CD4-positive, alpha-beta T cell treated with Interleukin-4 for 4 hours (primary cell): ENCODE measurements at regions not wholly inside any gene's neighbourhood (a gene's known extent, or its start where the extent isn't known, plus 50 kb on each side); places are given as distances from the start of the nearest gene placed in this dataset.

Experiments used
- DNase-seq: peaks from one replicate; pipeline ENCODE4 v3.0.0-alpha.2; 2020

- DNase-seq, result no peak
These were observed 122.6 kb upstream of the CHRM3 start for GRCh38 chr1:239263801-239264200.

- no peak for DNase-seq
These were observed 123.8 kb upstream of the CHRM3 start for GRCh38 chr1:239262538-239262937.

DNA sequence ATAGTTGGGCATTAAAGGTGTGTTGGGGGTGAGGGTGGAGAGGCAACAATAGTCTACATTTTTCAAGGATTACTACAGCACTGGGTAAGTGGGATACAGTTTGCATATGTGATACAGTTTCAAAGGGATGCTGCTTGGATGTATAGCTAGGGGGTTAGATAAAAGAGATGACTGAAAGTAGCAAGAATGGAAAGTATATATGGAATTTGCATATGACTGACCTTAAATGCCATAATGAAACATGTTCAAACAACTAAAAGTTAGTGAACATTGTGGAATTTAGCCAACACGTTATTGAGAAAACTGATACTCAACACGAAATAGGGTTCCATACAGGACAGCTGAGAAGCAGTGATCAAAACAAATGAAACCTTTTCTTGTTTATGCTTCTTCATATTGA, 124.8 kb upstream of the CHRM3 start:
- no peak for DNase-seq

DNA sequence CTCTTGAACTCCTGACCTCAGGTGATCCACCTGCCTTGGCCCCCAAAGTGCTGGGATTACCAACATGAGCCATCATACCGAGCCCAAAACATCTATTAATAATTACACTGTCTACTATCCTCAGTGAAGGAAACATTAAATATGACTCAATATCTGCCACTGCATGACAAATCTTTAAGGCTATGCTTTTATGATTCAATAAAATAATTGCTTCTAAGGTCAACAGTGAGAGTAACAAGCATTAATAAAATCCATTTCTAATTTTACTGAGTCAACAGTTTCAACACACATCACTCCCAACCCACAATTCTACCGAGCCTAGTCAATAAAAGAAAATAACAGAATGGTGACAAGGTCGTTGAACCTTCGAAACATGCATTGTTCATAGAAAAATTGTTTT, 125.5 kb upstream of the CHRM3 start:
- DNase-seq, result no peak

- no peak for DNase-seq
These were observed 130.7 kb upstream of the CHRM3 start for GRCh38 chr1:239255628-239256160.

DNA sequence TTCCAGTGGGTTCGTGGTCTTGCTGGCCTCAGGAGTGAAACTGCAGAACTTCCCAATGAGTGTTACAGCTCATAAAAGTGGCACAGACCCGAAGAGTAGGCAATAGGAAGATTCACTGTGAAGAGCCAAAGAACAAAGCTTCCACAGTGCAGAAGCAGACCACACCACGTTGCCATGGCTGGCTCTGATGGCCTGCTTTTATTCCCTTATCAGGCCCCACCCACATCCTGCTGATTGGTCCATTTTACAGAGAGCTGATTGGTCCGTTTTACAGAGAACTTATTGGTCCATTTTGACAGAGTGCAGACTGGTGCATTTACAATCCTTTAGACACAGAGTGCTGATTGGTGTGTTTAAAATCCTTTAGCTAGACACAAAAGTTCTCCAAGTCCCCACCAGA, 131.4 kb upstream of the CHRM3 start:
- no peak for DNase-seq

DNA sequence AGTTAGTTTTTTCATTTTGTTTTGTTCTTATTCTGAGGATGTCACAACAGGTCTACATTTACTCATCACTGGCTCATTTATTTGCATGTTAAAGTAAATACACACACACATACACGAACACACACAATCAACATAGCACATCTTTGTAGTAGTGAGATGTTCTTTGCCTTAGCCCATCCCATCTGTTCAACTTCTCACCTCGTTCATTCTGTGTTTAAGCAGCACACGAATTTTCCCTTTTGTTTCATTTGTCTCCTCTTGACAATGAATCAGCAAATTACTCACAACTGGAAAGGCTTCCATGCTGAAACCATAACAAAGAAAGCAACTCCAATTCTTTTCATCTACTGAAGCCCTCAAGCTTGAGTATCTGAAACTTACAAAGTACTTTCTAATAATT, 133.3 kb upstream of the CHRM3 start:
- DNase-seq, result no peak

GRCh38 chr1:239250353-239251035, 135.9 kb upstream of the CHRM3 start:
- DNase-seq, result no peak

- DNase-seq, result no peak
These were observed 139.1 kb upstream of the CHRM3 start for GRCh38 chr1:239247285-239247684.

GRCh38 chr1:239244084-239244483, 142.3 kb upstream of the CHRM3 start:
- no peak for DNase-seq

DNA sequence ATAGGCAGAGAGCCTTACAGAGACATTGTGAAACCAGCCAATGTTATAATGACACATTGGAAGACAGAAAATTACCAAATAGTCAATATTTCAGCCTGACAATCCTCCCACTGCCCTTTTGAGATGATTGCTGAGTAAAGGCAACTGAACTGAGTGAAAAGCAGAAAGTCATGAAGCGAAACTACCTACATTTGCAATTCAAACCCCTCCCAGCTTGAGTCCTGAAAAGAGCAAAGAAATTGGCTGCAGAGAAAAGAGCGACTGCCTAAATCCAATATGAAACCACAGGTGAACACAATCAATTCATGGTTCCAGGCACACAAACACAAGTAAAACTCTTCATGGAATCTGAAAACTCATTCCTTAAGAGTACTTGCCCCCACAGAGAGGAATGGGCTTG, 143.4 kb upstream of the CHRM3 start:
- no peak for DNase-seq

GRCh38 chr1:239242404-239242803, 144.0 kb upstream of the CHRM3 start:
- DNase-seq, result no peak

GRCh38 chr1:239240736-239241135, 145.6 kb upstream of the CHRM3 start:
- DNase-seq, result no peak

DNA sequence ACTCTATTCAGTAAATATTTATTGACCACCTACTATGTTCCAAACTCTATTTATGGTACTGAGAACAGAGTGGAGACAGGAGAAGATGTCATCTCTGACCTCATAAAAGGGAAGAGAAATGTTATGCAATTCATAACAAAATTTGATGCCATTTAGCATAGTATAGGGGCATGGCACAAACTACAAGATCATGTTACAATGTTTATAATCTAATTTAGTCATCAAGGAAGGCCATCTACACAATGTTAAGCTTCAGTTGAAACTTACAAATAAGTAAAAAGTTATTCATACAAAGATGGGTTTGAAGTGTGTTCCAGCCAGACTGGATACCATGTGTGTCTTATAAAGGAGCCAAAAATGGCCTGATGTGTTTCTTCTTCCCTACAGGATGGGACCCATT, 146.8 kb upstream of the CHRM3 start:
- DNase-seq, result no peak

- no peak for DNase-seq
These were observed 148.5 kb upstream of the CHRM3 start for GRCh38 chr1:239237912-239238311.

DNA sequence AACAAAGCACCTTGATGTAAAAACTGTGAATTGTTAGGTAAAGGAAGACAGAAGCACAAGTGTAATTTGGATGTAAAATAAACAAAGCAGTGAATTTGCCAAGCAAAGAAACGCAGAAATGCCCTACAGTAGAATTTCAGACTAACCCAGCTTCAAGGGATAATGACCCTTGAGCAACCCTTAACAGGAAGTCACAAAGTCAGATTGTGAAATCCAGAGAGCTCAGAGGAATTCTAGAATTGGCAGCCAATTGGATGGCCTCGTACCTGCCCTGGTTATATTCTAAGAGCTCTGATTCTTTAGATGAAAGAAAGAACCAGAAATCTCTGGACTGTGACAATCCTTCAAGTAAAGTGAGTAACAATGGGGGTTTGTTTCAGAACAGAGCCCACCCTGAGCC, 152.7 kb upstream of the CHRM3 start:
- no peak for DNase-seq

GRCh38 chr1:239232921-239233320, 153.4 kb upstream of the CHRM3 start:
- no peak for DNase-seq

DNA sequence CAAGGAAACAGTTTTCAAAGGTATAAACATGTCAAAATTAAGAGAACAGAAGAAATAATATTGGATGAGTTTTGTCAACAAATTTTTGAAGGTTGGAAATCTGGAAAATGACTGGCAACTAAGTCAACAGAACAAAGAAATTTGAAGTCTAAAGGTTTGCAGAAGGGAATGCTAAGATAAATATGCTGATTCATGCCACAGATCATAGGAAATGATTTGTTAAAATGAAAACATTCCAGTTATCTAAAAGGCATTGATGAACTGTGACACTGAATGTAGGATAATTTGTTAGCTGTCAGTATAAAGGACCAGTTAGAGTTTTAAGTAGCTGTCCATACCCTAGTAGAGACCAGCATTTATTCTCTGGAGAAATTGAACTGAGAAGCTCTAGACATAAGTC, 157.9 kb upstream of the CHRM3 start:
- no peak for DNase-seq

DNA sequence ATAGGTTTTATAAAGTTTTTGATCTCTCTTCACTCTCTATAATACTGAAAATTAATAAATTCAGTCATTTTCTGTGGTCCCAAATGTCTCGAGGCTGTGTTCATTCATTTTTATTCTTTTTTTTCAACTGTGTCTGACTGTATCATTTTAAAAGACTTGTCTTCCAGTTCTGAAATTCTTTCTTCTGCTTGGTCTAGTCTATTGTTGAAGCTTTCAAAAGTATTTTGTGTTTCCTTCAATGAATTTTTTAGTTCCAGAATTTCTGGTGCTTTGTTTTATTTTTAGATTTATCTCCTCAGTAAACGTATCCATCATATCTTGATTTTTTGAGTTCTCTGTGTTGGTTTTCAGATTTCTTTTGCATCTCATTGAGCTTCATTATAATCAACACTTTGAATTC, 161.0 kb upstream of the CHRM3 start:
- no peak for DNase-seq

- DNase-seq, result no peak
These were observed 162.3 kb upstream of the CHRM3 start for GRCh38 chr1:239224100-239224499.

GRCh38 chr1:239222999-239223398, 163.4 kb upstream of the CHRM3 start:
- DNase-seq, result no peak

- no peak for DNase-seq
These were observed 164.7 kb upstream of the CHRM3 start for GRCh38 chr1:239221656-239222055.

DNA sequence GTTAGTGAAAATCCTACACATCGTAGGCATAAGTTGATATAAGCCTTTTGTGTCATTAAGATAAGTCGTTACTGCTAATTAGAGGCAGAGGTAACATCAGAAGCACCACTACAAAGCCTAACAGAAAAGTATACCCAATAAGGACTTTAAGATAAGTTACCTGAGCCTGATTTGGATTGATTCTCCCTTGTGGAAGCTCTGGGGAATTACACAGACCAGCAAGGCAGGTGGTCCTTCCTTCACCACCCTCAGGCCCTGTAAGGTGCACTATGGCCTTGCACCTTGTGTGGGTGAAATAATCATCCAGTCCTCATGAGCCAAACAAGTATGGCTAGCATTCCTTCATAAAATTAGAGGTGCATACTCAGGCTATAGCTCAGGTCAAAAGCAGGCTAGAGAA, 166.7 kb upstream of the CHRM3 start:
- no peak for DNase-seq

GRCh38 chr1:239218301-239218700, 168.1 kb upstream of the CHRM3 start:
- no peak for DNase-seq

- no peak for DNase-seq
These were observed 173.6 kb upstream of the CHRM3 start for GRCh38 chr1:239212811-239213220.
